ENCODE measurements at regions not wholly inside any gene's neighbourhood (a gene's known extent, or its start where the extent isn't known, plus 50 kb on each side); places are given as distances from the start of the nearest gene placed in this dataset.

- DNase-seq (ENCODE audit: low read depth in 2 of 2), result no peak
Observed at GRCh38 chr6:100177956-100178355, 183.9 kb upstream of the MCHR2 start.

GRCh38 chr6:100176951-100177710 lies 183.1 kb upstream of the MCHR2 start:
- DNase-seq (ENCODE audit: low read depth in 2 of 2), result no peak

DNA sequence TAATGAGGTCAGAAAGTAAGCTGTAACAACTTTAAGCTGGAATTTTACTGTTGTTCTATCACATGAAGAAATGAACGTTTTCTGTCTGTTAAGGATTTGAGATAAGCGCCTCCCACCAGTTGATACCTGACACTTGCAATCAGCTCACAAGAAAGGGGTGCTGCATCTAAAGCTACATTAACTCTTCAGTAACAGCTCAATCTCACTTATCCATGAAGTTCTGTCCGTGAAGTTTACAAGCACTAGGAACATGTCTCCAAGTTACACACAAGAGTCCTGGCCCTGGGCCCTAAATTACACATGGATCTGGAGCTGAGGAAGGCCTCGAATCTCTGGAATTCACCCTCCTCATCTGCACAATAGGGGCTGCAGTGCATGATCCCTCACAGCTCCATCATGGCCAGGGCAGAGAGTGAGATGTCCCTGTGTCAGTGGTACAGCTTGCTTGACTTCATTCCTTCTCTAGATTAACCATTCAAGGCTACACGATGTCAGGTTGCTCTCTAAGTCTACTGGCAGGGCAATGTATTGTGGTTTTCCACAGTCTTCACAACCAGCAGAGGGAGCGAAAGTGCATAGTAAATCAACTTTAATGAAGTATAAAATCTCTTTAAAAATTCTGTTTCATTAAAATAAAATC lies 182.4 kb upstream of the MCHR2 start:
- peak; percentile 58 to 62 for DNase-seq (ENCODE audit: low read depth in 2 of 2)

DNA sequence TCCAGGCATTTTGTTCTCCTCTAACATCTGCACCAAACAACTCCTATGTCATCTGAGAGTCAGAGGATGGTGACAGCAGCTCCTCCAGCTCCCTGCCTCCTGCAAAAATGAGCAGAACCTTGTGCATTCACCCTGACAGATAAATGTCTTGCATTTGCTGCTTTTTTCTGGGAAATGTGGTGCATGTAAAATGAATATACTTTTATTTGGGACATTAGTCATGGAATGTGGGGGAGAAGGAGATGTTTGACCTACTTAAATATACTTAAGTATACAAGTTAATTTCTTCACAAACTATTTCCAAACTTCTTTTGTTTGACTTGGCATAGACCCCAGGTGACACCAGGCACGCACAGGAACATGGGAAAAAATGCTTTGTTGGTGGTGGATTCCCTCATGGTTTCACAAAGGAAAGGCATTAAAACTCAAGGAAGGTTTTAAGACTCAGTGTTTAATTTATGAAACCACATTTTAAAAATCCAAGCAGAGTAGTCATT lies 181.8 kb upstream of the MCHR2 start:
- peak; percentile 98 for DNase-seq (ENCODE audit: low read depth in 2 of 2)

DNA sequence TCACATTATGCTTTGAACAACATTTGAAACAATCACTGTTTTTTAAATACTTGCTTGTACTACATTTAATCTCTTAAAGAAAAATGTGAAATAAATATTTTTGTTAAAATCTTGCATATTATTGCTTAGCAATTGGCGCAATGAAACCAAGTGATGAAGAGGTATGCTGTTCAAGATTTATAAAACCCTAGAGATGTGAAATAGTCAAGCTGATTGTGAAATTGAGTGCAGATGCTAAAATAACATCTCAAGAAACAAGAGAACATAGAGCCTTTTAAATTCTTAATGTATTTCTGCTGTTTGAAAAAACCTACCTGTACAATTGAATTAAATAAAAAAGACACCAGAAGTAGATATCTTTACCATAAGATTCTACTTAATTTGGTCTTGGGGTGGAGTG lies 179.2 kb upstream of the MCHR2 start:
- peak in 1 of 2 experiments; percentile 42 for DNase-seq (ENCODE audit: low read depth in 2 of 2)

DNA sequence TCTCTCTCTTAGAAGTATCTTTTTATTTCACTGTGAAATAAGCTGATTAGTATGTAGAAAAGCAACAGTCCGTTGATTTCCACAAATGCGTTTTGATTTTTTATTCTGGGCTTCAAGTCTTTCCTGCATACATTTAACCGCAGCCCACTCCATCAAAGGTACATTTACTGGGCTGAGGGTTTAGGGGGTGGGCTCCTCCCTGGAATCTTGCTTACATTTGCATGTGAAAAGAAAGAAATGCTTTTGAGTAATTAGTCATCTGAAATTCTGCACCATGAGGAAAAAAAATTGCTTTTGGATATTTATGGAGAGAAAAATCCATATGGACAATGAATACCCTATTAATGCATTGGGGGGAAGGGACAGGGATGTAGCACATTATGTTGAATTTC lies 178.3 kb upstream of the MCHR2 start:
- DNase-seq (ENCODE audit: low read depth in 2 of 2), result no peak

DNA sequence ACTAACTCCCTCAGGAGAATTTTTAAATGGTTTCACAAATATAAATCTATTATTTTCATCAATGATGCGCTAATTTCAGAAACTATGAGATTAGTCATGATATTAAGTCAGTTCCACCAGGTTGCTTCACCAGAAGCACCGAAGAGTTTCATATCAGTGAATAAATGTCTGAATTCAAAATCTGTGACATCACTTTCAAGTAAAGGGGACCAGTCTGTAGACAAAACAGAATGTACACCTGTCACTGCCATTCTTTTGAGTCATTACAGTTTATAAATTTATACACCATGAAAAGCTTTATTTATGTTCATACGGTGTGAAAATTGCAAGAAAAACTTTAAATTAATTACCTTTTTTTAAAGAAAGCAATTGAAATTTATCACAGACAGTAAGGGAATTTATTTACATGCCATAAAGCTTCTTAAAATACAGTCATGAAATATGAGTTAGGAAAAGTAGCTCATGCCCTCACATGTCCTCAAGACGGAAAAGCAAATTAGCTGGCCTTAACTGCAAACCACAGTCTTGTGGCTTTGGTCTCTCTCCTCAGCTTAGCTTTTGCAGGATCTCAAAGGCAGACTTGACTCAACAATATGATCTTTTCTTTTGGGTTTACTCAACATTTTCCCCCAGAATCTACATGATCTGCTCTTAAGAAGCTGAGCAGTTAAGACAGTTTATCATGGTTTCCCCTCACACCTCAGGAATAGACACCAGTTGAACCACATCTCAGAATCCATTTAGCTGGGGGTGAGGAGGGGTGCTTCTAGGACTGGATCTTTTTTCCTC lies 177.7 kb upstream of the MCHR2 start:
- DNase-seq (ENCODE audit: low read depth in 2 of 2), result peak; percentile 60 to 65

DNA sequence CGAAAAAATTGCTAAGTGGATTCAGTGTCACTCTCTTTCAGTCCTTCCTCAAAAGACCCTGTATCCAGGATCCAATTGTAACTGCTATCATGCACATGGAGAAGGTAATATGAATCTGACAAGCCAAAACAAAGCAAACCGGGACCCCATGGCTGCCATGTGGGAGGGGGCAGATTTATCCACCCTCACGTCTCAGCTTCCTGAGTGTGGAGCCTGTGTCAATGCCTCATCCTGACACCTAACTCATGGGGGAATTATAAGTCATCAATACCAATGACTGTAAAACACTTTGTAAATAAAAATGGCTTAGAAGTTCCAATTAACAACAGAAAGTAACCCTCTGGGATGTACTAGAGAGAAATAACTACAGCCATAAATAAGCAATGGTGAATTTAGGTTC lies 174.1 kb upstream of the MCHR2 start:
- no peak for DNase-seq (ENCODE audit: low read depth in 2 of 2)

DNA sequence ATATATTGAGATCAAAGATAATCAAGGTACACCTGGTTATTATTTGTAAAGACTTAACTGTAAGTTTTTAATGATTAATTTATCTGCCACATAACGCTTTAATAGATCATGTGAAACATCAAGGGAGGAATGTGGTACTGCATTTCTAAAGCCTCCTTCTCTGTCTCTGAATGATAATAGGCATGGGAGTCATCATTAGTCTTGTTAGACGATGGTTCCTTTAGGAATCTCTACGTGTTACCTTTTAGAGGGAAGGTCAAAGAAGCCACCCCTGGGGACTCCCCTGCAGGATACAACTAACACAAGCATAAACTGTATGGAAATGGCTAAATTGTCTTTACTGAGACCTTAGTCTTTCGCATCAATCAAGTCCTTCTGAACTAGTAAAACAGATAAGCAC lies 173.6 kb upstream of the MCHR2 start:
- DNase-seq (ENCODE audit: low read depth in 2 of 2), result no peak

GRCh38 chr6:100166956-100167355 lies 172.9 kb upstream of the MCHR2 start:
- DNase-seq (ENCODE audit: low read depth in 2 of 2), result peak; percentile 91

DNA sequence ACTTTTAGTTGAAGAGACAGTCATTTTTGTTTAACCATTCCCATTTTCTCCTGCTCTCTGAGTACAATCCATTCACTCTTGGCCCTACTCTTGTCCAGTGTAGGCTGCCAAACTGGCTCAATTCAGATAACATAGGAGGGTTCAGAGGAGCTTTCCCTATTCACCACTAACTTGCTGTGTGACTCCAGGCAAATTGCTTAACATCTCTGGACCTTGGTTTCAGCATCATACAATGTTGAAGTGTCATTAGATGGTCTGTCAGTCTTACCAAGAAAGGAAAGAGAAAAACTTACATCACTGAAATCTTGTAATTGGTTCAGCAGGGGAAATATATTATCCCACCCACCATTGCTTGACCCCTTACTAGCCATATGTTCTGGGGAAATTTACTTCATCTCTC lies 171.4 kb upstream of the MCHR2 start:
- DNase-seq (ENCODE audit: low read depth in 2 of 2), result no peak

GRCh38 chr6:100163035-100163434 lies 169.0 kb upstream of the MCHR2 start:
- DNase-seq (ENCODE audit: low read depth in 2 of 2), result no peak

GRCh38 chr6:100161782-100162365 lies 167.9 kb upstream of the MCHR2 start:
- DNase-seq (ENCODE audit: low read depth in 2 of 2), result no peak

DNA sequence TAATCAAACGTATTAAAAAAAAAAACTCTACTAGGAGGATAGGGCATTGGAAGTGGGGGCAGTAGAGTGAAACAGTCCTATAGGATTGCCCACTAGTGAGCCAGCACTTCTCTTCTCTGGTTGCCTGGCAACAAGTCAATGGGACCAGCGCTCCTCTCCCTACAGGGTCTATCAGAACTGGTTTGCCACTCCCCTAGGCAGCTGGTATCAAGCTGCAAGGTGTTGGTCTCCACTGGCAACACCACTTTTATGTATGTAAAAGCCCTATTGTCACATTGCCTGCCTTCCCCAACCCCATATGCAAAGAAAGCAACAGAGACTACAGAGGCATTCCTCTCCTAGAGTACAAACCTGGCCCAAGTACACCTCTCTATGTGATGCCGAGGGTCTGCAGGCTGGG lies 166.9 kb upstream of the MCHR2 start:
- DNase-seq (ENCODE audit: low read depth in 2 of 2), result no peak

DNA sequence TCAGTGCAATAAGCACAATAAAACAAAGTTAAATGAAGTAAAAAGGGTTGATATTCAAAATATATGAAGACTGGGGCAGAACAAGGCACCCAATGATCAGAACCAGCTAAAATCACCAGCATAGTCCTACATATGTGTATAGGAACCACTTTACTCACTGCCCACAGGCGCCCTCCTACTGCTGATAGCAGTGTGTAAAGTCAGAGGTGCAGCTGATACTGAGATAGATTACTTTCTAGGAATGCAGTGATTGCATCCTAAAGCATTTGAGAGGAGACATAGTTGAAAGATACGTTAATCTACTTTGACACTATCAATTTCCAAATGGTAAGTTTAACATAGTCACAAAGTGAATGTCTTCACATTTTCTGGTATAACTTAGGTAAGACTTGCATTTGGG lies 161.1 kb upstream of the MCHR2 start:
- no peak for DNase-seq (ENCODE audit: low read depth in 2 of 2)

GRCh38 chr6:100153636-100154275 lies 159.7 kb upstream of the MCHR2 start:
- no peak for DNase-seq (ENCODE audit: low read depth in 2 of 2)

GRCh38 chr6:100152201-100152600 lies 158.2 kb upstream of the MCHR2 start:
- no peak for DNase-seq (ENCODE audit: low read depth in 2 of 2)

DNA sequence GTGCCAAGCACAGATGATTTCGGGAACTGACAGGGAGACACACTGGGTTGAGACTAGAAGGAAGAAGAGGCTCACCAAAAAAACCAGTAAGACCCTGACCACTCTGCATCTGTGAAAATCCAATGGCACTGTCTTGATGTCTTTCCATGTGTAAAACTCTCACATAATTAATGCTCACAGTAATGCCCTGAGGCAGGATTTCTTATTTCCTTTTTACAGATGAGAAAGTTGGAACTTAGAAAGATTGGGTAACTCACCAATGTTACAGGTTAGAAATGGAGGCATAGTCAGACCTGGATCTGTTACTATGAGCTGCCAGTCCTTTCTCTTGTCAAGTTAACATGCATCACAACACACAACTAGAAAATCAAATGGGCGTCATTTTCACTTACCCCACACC lies 151.0 kb upstream of the MCHR2 start:
- DNase-seq (ENCODE audit: low read depth in 2 of 2), result no peak

- DNase-seq (ENCODE audit: low read depth in 2 of 2), result no peak
Observed at GRCh38 chr6:100138346-100139022, 144.5 kb upstream of the MCHR2 start.

- no peak for DNase-seq (ENCODE audit: low read depth in 2 of 2)
Observed at GRCh38 chr6:100137759-100138158, 143.7 kb upstream of the MCHR2 start.

DNA sequence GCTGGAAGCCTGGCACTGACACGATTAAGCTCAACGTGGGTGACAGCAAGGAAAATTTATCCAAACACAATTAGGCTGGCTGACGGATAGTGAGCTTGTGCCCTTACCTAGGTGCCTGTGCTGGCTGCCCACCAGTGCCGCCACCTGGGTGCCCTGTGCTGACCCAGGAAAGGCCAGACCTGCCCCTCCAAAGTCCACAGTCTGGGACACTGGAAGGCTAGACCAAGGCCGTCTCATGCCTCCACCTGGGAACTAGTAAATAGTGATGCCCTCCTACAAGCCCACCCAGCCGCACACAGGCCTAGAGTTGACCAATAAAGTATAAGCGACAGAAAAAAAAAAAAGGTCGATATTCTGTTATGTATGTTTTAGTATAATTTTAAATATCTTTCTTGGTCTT lies 142.6 kb upstream of the MCHR2 start:
- DNase-seq (ENCODE audit: low read depth in 2 of 2), result no peak
